GM18951 (cell line): ENCODE measurements at regions not wholly inside any gene's neighbourhood (a gene's known extent, or its start where the extent isn't known, plus 50 kb on each side); places are given as distances from the start of the nearest gene placed in this dataset.

Source experiments
- POLR2A ChIP-seq: IDR thresholded peaks from 4 replicates; pipeline ENCODE4 v1.6.1; 2011; ENCODE audit warnings: mild to moderate bottlenecking; ENCODE audit not compliant: insufficient read length, insufficient read depth; ENCODE audit errors: extremely low read depth
- in situ Hi-C: fragments of 300-500 bp; cut with MboI; formaldehyde crosslinking; loops from one replicate; pipeline ENCODE4 v1.12.0; 2022; ENCODE audit warnings: low sequenced_read_pairs, mixed read lengths, inconsistent platforms; ENCODE audit not compliant: unreplicated experiment

DNA sequence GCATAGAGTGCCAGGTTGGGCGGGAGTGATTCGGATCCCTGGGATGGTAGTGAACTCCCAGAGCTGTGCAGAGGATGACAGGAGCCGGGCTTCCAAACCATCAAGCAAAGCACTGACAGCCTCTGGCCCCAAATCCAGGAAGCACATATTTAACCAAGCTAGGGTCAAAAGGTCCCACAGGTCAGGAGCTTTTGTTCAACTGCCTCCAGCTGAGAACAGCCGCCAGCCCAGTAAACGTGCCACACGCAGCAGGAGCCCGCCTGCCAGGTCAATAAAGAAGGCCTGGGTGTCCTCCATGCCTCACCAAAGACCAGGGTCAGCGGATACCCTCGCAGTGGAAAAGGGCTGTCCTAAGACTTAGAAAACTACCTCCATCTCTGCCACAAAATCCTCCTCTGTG, 184.7 kb upstream of the LINGO1 start:
- in situ Hi-C loops, result no loop called here
- no peak for TF ChIP-seq POLR2A

DNA sequence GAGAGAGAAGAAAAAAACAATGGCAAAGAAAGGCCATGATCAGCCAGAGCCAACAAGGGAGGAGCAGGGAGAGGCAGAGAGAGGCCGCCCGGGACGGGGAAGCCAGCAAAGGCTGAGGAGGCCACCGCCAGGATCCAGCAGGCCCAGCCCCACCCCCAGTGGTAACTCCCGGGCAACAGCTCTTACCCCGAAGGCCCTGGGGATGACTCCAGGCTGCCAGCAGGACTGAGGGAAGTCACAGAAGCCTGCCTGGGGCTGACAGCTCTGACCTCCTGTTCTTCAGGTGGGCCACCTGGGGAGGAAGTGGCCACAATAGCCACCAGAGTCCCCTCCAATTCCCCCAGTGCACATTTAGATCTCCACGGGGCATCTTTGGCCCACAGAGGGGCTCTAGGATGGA, 184.3 kb upstream of the LINGO1 start:
- in situ Hi-C loops, result no loop called here
- TF ChIP-seq POLR2A, result no peak

DNA sequence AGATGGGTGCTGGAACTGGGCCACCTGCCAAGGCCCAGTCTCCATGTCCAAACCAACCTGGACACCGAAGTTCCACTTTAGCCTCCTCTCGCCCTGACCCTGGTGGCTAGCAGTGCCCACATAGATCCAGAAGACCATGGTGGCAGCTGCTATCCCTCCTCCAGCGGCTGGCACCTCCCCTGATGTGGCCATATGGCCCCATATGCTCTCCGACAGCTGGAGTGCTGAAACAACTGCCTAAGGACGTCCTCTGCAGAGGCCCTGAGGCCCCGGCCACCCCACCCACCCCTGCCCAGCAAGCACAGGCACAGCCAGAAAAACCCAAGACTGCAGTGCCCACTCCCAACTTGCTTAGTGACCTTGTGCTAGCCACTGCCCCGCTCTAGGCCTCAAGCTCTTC, 182.3 kb upstream of the LINGO1 start:
- in situ Hi-C loops, result no loop called here
- no peak for TF ChIP-seq POLR2A

DNA sequence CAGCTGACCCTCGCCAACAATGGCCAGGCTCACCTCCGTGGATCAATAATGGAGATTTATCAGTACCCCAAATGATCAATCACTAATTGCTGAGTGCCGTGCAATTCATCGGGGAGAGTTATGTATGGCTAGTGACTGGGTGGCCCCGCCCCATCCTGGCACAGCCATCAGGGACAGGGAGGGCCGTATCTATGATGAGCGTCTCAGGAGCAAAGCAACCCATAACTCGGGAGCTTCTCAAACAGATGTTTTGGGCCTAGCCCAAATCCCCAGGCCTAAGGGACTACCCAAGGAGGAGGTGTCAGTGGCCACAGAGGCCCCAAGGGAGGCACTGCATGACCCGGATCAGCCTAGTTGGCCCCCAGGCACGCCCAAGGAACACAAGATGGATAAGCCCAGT, 180.0 kb upstream of the LINGO1 start:
- in situ Hi-C loops, result no loop called here
- TF ChIP-seq POLR2A, result no peak

DNA sequence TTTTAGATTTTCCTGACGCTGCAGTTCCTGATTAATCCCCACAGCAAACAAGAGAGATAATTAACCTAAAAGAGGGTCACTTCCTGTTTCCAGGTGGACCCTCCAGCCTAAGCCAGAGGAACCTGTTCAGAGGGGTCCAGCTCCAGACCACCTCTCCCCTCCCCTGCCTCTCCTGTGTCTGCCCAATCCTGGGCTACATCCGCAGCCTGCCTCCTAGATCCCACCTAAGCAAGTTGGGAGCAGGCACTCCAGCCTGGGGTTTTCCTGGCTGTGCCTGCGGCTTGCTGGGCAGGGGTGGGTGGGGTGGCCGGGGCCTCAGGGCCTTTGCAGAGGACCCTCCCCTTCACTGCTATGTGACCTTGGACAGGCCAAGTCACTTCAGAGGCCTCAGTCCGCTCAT, 178.6 kb upstream of the LINGO1 start:
- in situ Hi-C loops, result no loop called here
- no peak for TF ChIP-seq POLR2A

DNA sequence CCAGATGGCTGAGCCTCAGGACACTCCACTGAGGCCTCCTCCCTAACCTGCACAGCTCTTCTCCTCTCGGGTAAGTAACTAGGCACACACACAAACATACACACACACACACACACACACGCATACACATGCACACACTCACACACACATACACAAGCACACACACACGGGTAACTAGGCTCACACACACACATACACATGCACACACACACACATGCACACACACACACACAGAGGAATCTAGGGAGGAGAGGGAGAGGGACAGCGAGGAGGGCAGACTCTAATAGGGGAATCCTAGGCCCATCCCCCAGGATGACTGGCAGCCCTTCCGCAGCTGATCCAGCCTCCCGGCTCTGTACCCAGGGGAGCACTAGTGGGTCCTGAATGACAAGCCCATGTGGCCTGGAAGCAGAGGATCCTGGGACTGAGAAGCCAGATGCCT, 177.4 kb upstream of the LINGO1 start:
- TF ChIP-seq POLR2A, result no peak
- in situ Hi-C loops, result no loop called here

DNA sequence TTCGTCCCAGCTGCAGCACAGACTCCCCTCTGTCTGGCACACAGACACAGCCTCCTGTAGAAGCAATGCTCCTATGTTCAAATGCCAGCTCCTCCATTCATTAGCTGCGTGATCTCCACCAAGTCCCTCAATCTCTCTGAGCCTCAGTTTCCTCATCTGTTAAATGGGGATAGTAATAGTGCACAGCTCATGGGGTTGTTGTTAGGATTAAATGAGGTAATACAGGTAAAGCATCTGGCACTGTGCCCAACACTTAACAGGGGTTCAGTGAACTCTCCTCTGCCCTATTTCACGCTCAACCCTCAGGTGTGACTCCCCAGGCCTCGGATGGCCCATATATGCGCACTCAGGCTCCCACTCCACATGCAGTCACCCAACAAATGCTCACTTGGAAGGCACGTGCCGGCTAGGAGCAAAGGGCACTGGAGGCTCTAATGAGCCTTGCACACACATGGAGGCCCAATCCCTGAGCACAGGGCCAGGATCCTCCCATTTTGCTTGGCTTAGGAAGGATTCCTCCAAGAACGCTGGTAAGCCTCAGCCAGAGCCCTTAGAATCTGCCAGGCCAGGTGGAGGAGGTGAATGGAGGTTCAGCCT, 176.0 kb upstream of the LINGO1 start:
- in situ Hi-C loops, result no loop called here
- no peak for TF ChIP-seq POLR2A

DNA sequence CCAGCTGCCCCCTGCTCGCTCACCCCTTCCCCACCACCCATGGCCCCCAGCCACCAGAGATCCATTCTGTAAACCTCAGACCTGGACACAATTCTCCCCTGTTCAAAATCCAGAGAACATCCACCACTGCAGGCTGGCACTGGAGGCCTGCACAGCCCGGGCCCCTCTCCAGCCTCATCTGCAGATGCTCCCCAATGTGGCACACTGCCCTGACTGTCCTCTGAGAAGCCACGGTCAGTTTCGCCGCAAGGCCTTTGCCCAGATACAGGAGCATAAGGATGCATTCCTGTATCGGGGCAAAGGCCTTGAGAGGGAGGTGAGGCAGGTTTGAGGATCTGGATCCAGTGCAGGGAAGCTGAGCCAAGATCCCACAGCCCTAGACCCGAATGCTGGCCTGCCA, 175.4 kb upstream of the LINGO1 start:
- TF ChIP-seq POLR2A, result no peak
- in situ Hi-C loops, result no loop called here

DNA sequence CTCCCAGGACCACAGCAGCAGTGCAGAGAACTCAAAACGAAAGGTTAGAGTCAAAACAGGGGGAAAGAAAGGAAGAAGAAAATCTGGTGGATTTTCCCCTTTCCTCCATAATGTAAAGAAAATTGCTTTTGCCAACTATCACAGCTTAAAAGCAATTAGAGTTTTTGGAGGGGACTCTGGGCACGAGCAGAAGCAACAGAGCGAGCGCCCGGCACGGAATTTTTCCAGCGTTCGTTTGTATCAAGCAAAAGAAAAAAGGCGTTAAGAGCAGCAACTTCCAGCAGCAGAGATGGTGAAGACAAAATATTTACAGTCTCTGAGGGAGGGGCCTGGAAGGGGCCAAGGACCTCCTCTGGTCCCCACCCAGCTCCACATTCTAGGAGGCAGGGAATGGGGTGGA, 174.9 kb upstream of the LINGO1 start:
- no peak for TF ChIP-seq POLR2A
- in situ Hi-C loops, result no loop called here

DNA sequence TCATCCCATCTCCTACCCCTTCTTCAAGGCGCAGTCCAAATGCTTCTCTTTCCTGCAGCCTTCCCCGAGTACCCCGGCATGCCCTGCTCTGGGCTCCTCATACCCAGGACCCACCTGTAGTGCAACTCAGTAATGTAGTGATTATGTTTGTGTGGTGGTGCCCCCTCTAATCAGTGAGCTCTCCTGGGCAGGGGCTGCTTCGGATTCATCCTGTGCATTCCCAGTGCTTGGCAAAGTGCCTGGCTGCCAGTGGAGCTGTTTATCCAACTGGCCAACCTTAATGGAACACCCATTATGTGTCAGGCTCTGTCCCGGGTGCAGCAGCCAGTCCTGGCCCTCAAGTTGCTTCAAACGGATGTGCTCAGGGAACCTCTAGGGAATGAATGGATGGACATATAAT, 174.4 kb upstream of the LINGO1 start:
- no peak for TF ChIP-seq POLR2A
- in situ Hi-C loops, result no loop called here

DNA sequence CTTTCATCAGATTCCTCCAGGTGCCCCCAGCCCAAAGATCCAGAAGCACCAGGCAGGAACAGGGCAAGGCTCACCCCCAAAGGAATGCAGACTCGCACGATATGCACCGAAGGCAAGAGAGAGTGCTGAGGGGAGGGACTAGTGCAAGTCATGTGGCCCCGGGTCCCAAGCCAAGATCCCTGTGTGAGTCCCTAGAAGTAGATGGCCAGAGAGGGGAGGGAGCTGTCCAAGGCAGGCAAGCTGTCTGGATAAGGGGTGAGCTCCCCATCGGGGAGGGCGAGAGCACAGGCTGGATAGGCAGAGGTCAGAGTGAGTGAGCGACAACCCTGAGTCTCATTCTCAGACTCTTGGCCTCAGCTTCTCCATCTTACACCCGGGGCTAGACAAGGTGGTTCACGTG, 171.5 kb upstream of the LINGO1 start:
- TF ChIP-seq POLR2A, result no peak
- in situ Hi-C loops, result no loop called here

DNA sequence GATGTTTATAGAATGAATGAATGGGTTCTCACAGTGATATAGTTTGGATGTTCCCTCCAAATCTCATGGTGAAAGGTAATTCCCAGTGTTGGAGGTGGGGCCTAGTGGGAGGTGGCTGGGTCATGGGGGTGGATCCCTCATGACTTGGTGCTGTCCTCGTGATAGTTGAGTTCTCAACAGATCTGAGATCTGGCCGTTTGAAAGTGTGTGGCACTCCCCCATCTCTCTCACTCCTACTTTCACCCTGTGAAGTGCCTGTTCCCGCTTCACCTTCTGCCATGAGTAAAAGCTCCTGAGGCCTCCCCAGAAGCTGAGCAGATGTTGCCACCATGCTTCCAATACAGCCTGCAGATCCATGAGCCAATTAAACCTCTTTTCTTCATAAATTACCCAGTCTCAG, 170.8 kb upstream of the LINGO1 start:
- no peak for TF ChIP-seq POLR2A
- in situ Hi-C loops, result no loop called here

DNA sequence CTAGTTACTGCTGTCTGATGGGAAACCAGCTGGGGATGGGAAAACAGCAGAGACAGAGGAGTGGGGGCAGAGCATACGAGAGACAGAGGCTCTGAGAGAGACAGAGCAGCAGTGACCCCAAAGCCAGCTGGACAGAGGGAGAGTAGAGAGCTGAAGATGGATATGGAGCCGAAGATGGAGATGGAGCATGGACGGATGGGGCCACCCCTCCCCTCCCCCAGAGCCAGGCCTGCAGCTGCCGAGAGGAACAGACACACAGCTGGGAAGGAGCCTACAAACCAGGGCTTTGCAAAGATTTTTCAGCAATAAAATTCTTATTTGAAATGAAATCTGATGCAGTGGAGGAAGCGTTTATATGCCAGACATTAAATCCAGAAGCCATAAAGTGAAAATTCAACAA, 167.6 kb upstream of the LINGO1 start:
- no peak for TF ChIP-seq POLR2A

DNA sequence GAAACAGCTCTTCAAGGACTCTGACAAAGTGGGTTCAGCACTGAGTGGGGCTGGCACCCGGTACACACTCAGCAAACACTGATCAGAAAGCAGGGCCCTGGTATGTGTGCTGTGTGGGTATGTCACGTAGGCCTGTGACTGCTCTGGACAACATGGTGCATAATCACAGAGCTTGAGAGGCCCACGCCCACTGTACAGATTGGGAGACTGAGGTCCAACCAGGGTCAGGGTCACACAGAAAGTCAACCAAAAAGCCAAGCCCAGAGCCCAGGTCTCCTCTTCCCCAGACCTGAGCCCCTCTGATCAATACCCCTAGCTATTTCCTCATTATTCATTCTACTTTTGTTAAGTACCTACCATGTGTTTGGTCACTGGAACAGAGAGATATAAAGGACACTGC, 166.1 kb upstream of the LINGO1 start:
- in situ Hi-C loops, result loop anchor here (10.0 kb wide), 1 partner anchor 446 kb away; no protein-coding TSS in a partner anchor
- TF ChIP-seq POLR2A, result no peak

More for the DNA sequence above, 167.6 kb upstream of the LINGO1 start:
- in situ Hi-C loops, result no loop called here
